PFSK-1 (cell line): ENCODE measurements at regions not wholly inside any gene's neighbourhood (a gene's known extent, or its start where the extent isn't known, plus 50 kb on each side); places are given as distances from the start of the nearest gene placed in this dataset.

Experiments used
- FOXP2 ChIP-seq: optimal IDR thresholded peaks from 2 replicates; pipeline ENCODE3; 2011; ENCODE audit warnings: borderline replicate concordance, control low read depth, inconsistent platforms; ENCODE audit not compliant: insufficient read depth; ENCODE audit errors: extremely low read length, extremely low read depth
- POLR2AphosphoS5 ChIP-seq: IDR thresholded peaks from 2 replicates; pipeline ENCODE4 v1.6.1; 2012; ENCODE audit warnings: low read depth, mild to moderate bottlenecking, control low read depth, low read length, moderate library complexity
- REST ChIP-seq, 2 experiments: IDR thresholded peaks; 2 replicates each; pipeline versions ENCODE4 v1.6.1 to v1.8.0; 2011 to 2012; ENCODE audit warnings: low read depth in 2 of 2, low read length in 2 of 2, control low read depth in 1 of 2, inconsistent platforms in 1 of 2, mild to moderate bottlenecking in 1 of 2, moderate library complexity in 1 of 2; ENCODE audit not compliant: insufficient read depth in 1 of 2
- SIN3A ChIP-seq: IDR thresholded peaks from 2 replicates; pipeline ENCODE4 v1.6.1; 2012; ENCODE audit warnings: mild to moderate bottlenecking, low read length, moderate library complexity, borderline replicate concordance; ENCODE audit not compliant: insufficient read depth
- TAF1 ChIP-seq: IDR thresholded peaks from 2 replicates; pipeline ENCODE4 v1.6.1; 2012; ENCODE audit warnings: low read length, control low read depth, borderline replicate concordance; ENCODE audit not compliant: insufficient read depth

DNA sequence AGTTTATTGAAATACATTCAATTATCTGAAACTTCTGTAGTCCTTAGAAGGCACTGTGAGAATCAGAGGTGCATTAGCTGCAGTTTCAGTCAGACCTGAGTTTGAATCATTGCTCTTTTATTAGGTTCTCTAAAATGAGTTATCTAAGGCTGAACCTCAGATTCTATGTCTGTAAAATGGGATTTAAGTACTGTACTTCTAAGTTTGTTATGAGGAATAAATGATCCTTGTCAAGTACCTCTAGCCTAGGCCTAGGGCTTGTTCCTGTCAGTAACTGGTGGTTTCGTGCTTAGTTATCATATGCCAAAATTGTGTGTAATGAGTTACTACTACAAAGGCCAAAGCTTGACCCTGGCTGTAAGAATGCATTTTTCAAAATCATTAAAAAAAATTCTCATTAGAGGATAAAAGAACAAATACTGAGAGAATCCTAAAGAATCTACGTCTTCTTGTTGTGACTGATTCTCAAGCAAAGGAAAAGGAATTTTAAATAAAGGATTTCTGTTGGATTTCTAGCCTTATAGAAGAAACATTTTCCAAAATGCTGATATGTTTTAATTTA is 65.8 kb downstream of the SLIT2 start:
- TF ChIP-seq SIN3A (no peak), REST (IDR thresholded peaks at IDR 0.05; ENCODE audit: insufficient read depth in 1 of 2, low read depth in 2 of 2, low read length in 2 of 2) (no peak), POLR2AphosphoS5 (no peak), TAF1 (no peak), FOXP2 (no peak)
